ENCODE measurements at regions not wholly inside any gene's neighbourhood (a gene's known extent, or its start where the extent isn't known, plus 50 kb on each side); places are given as distances from the start of the nearest gene placed in this dataset.

- no peak overlapping the region for H3K27ac ChIP-seq (ENCODE audit: insufficient read length, low read depth, low read length)
- no peak overlapping the region for H3K56ac ChIP-seq (ENCODE audit: insufficient read length, low read depth, low read length)
- no peak overlapping the region for H2BK120ac ChIP-seq (ENCODE audit: low read depth, low read length, poor library complexity, severe bottlenecking)
- no peaks in the 10 kb centered on the region for H4K20me1 ChIP-seq (ENCODE audit: control insufficient read depth, insufficient read depth, insufficient read length)
- H2BK15ac ChIP-seq (ENCODE audit: low read depth, low read length): no peak overlapping the region
- no peak overlapping the region for H3K4me2 ChIP-seq (ENCODE audit: insufficient read depth, insufficient read length, low read length)
- no peaks in the 10 kb centered on the region for H3K4me1 ChIP-seq (ENCODE audit: insufficient read depth, low read length)
- H3K23ac ChIP-seq (ENCODE audit: insufficient read length, low read depth, low read length): no peak overlapping the region
- Mint-ChIP-seq H3K4me1 (peaks cover 3 to 4% of the 10 kb centered on the region in 2 experiments; a peak in 2 of 4 replicates), H3K4me3 (no peak overlapping the region), H3K36me3 (ENCODE audit: insufficient read depth in 1 of 3, low read depth in 3 of 3) (peaks cover 0 to 6% (median 0%) of the 10 kb centered on the region in 3 experiments; a peak in 2 of 7 replicates), H3K27ac (no peak overlapping the region), H3K27me3 (ENCODE audit: low read depth) (no peaks in the 10 kb centered on the region), H3K9me3 (peaks cover 75 to 76% of the 10 kb centered on the region in 2 experiments)
- H3K9me3 ChIP-seq (ENCODE audit: control insufficient read depth, low read depth, low read length): peaks cover 27% of the 10 kb centered on the region
- no peak for TF ChIP-seq CTCF (conservative IDR thresholded peaks at IDR 0.05)
- no peaks in the 10 kb centered on the region for H3K27me3 ChIP-seq (ENCODE audit: insufficient read depth, low read length)
- no peak overlapping the region for H2AK5ac ChIP-seq (ENCODE audit: insufficient read length, low read length)
- no peak overlapping the region for H3T11ph ChIP-seq (ENCODE audit: low read length)
- no peak for DNase-seq
- H3K18ac ChIP-seq (ENCODE audit: insufficient read length, low read depth, low read length): no peak overlapping the region
- H3K79me1 ChIP-seq (ENCODE audit: insufficient read depth, low read depth, low read length, poor library complexity, severe bottlenecking): no peaks in the 10 kb centered on the region
- WGBS (ENCODE audit: extremely low coverage, insufficient read length, low lambda C conversion rate): no CpG with 5 or more reads among the region's 1 CpG
- no peak overlapping the region for H2BK5ac ChIP-seq (ENCODE audit: insufficient read length, low read length)
- H3K23me2 ChIP-seq (ENCODE audit: insufficient read length, low read depth, low read length, poor library complexity, severe bottlenecking): no peaks in the 10 kb centered on the region
- no peak overlapping the region for H4K91ac ChIP-seq (ENCODE audit: insufficient read length, low read depth, low read length)
- no peaks in the 10 kb centered on the region for H3K79me2 ChIP-seq (ENCODE audit: insufficient read depth, low read length)
- H2BK12ac ChIP-seq (ENCODE audit: insufficient read length, low read depth, low read length): no peak overlapping the region
- no peak overlapping the region for H3K4ac ChIP-seq (ENCODE audit: low read depth, low read length)
- H2BK20ac ChIP-seq (ENCODE audit: low read depth, low read length, poor library complexity, severe bottlenecking): no peak overlapping the region
- no peak overlapping the region for H2AFZ ChIP-seq (ENCODE audit: low read length)
- no peak overlapping the region for H4K8ac ChIP-seq (replicated peaks; ENCODE audit: insufficient read length, low read depth, low read length)
- no peak overlapping the region for H3K14ac ChIP-seq (ENCODE audit: insufficient read depth, low read length)
- no peak overlapping the region for H3K9ac ChIP-seq (ENCODE audit: extremely low read depth, insufficient read length, low read length)
- H4K5ac ChIP-seq (ENCODE audit: insufficient read length, low read depth, low read length): no peak overlapping the region
Measured at GRCh38 chrX:155715141-155715540, 102.4 kb upstream of the TMLHE start.

Measured in H9 (cell line).